ENCODE measurements at regions not wholly inside any gene's neighbourhood (a gene's known extent, or its start where the extent isn't known, plus 50 kb on each side); places are given as distances from the start of the nearest gene placed in this dataset.

- H3K4me2 ChIP-seq (ENCODE audit: low read depth, low read length, poor library complexity, severe bottlenecking): no peak overlapping the region
- H3K27ac ChIP-seq (ENCODE audit: low read depth, low read length): no peak overlapping the region
- H3K27me3 ChIP-seq (ENCODE audit: low read length): no peaks in the 10 kb centered on the region
- H3K79me2 ChIP-seq (ENCODE audit: insufficient read depth, low read length): no peaks in the 10 kb centered on the region
- TF ChIP-seq CTCF (IDR thresholded peaks at IDR 0.05; ENCODE audit: insufficient read depth, low read length, poor library complexity, severe bottlenecking) (no peak), EZH2phosphoT487 (conservative IDR thresholded peaks at IDR 0.05; ENCODE audit: low read length) (no peak)
- no peaks in the 10 kb centered on the region for H3F3A ChIP-seq (ENCODE audit: insufficient read depth)
- no peak overlapping the region for H3K4me3 ChIP-seq (ENCODE audit: insufficient read depth, low read length, poor library complexity, severe bottlenecking)
- H2AFZ ChIP-seq (ENCODE audit: low read depth, low read length, severe bottlenecking): no peak overlapping the region
- H3K9me2 ChIP-seq (replicated peaks; ENCODE audit: insufficient read depth, low read length): no peaks in the 10 kb centered on the region
- H3K9ac ChIP-seq (ENCODE audit: low read length): no peak overlapping the region
- no peaks in the 10 kb centered on the region for H3K9me3 ChIP-seq (ENCODE audit: insufficient read depth, low read length)
- H4K20me1 ChIP-seq (ENCODE audit: low read depth, low read length): no peaks in the 10 kb centered on the region
- H3K36me3 ChIP-seq (ENCODE audit: low read length): no peaks in the 10 kb centered on the region
Measured at GRCh38 chr5:156119692-156120091, 207.3 kb upstream of the SGCD start.

- TF ChIP-seq CTCF (IDR thresholded peaks at IDR 0.05; ENCODE audit: insufficient read depth, low read length, poor library complexity, severe bottlenecking) (no peak), EZH2phosphoT487 (conservative IDR thresholded peaks at IDR 0.05; ENCODE audit: low read length) (no peak)
- Histone ChIP-seq H3K4me2 (ENCODE audit: low read depth, low read length, poor library complexity, severe bottlenecking) (no peak overlapping the region), H3F3A (ENCODE audit: insufficient read depth) (no peaks in the 10 kb centered on the region), H3K4me3 (ENCODE audit: insufficient read depth, low read length, poor library complexity, severe bottlenecking) (no peak overlapping the region), H3K27me3 (ENCODE audit: low read length) (no peaks in the 10 kb centered on the region), H3K9me2 (replicated peaks; ENCODE audit: insufficient read depth, low read length) (no peaks in the 10 kb centered on the region), H3K79me2 (ENCODE audit: insufficient read depth, low read length) (no peaks in the 10 kb centered on the region), H3K9ac (ENCODE audit: low read length) (no peak overlapping the region), H2AFZ (ENCODE audit: low read depth, low read length, severe bottlenecking) (no peak overlapping the region), H4K20me1 (ENCODE audit: low read depth, low read length) (no peaks in the 10 kb centered on the region), H3K27ac (ENCODE audit: low read depth, low read length) (no peak overlapping the region), H3K36me3 (ENCODE audit: low read length) (no peaks in the 10 kb centered on the region), H3K9me3 (ENCODE audit: insufficient read depth, low read length) (no peaks in the 10 kb centered on the region)
Measured at GRCh38 chr5:156120777-156121176, 206.2 kb upstream of the SGCD start.

DNA sequence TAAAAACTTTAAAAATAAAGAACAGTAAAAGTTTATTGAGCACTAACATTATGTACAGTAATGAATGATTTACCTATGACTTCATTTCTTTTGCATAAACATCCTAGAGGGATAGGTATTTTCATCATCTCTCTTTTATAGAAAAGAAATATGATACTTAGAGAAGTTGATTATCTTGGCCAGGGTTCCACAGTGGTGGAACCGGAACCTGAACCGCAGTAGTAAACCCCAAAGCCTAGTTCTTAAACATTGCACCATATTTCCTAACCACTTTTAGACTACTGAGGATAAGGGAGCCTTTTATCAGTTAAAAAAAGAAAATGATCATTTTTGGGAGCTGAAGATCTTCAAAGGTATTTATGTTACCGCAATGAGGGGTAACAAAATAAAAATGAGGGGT lies 205.7 kb upstream of the SGCD start:
- Histone ChIP-seq H3F3A (ENCODE audit: insufficient read depth) (no peaks in the 10 kb centered on the region), H3K27me3 (ENCODE audit: low read length) (no peaks in the 10 kb centered on the region), H3K27ac (ENCODE audit: low read depth, low read length) (no peak overlapping the region), H3K4me2 (ENCODE audit: low read depth, low read length, poor library complexity, severe bottlenecking) (no peak overlapping the region), H4K20me1 (ENCODE audit: low read depth, low read length) (no peaks in the 10 kb centered on the region), H3K9ac (ENCODE audit: low read length) (no peak overlapping the region), H2AFZ (ENCODE audit: low read depth, low read length, severe bottlenecking) (no peak overlapping the region), H3K9me3 (ENCODE audit: insufficient read depth, low read length) (no peaks in the 10 kb centered on the region), H3K9me2 (replicated peaks; ENCODE audit: insufficient read depth, low read length) (no peaks in the 10 kb centered on the region), H3K4me3 (ENCODE audit: insufficient read depth, low read length, poor library complexity, severe bottlenecking) (no peak overlapping the region), H3K36me3 (ENCODE audit: low read length) (no peaks in the 10 kb centered on the region), H3K79me2 (ENCODE audit: insufficient read depth, low read length) (no peaks in the 10 kb centered on the region)
- TF ChIP-seq CTCF (IDR thresholded peaks at IDR 0.05; ENCODE audit: insufficient read depth, low read length, poor library complexity, severe bottlenecking) (no peak), EZH2phosphoT487 (conservative IDR thresholded peaks at IDR 0.05; ENCODE audit: low read length) (no peak)

DNA sequence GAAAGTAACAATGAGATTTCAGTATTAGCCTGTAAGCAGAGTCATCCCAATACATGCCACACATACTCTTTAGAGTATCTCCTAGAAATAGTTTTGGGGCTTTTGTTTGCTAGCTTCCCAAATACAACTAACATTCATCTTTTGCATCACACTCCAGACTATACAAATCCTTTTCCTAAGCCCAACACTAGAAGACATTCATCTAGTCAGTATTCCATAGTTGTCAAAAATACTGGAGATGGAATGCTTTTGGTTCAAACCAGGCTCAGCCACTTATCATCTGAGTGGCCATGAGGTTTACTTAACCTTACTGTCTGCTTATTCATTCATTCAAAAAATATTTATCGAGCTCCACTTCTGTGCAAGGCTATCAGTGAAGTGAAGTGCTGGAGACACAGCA lies 205.1 kb upstream of the SGCD start:
- H2AFZ ChIP-seq (ENCODE audit: low read depth, low read length, severe bottlenecking): no peak overlapping the region
- H3K27me3 ChIP-seq (ENCODE audit: low read length): no peaks in the 10 kb centered on the region
- no peak overlapping the region for H3K4me2 ChIP-seq (ENCODE audit: low read depth, low read length, poor library complexity, severe bottlenecking)
- H3K9ac ChIP-seq (ENCODE audit: low read length): no peak overlapping the region
- no peaks in the 10 kb centered on the region for H3K36me3 ChIP-seq (ENCODE audit: low read length)
- no peaks in the 10 kb centered on the region for H4K20me1 ChIP-seq (ENCODE audit: low read depth, low read length)
- no peaks in the 10 kb centered on the region for H3F3A ChIP-seq (ENCODE audit: insufficient read depth)
- H3K4me3 ChIP-seq (ENCODE audit: insufficient read depth, low read length, poor library complexity, severe bottlenecking): no peak overlapping the region
- H3K79me2 ChIP-seq (ENCODE audit: insufficient read depth, low read length): no peaks in the 10 kb centered on the region
- TF ChIP-seq EZH2phosphoT487 (conservative IDR thresholded peaks at IDR 0.05; ENCODE audit: low read length): no peak
- TF ChIP-seq CTCF (IDR thresholded peaks at IDR 0.05; ENCODE audit: insufficient read depth, low read length, poor library complexity, severe bottlenecking): no peak
- H3K9me3 ChIP-seq (ENCODE audit: insufficient read depth, low read length): no peaks in the 10 kb centered on the region
- no peak overlapping the region for H3K27ac ChIP-seq (ENCODE audit: low read depth, low read length)
- H3K9me2 ChIP-seq (replicated peaks; ENCODE audit: insufficient read depth, low read length): no peaks in the 10 kb centered on the region
